ENCODE measurements at regions not wholly inside any gene's neighbourhood (a gene's known extent, or its start where the extent isn't known, plus 50 kb on each side); places are given as distances from the start of the nearest gene placed in this dataset.

DNA sequence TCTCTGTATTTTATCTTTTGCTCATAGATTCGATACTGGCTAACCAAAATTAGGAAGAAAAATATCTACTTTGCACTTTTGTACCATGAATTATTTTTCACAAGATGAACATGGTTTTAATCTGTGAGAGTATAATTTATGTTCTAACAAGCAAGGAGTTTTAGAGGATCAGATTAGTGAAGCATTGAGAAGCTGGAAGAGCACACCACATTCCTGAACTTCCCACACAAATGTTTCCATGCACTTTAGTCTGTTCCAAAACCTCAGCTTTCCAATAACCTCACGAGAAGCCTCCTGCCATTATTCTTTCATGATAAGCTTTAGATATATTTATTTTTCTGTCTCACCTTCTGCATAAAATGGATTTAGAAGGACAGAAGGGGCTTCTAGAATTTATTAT is 98.7 kb upstream of the MPDZ start:
- Histone ChIP-seq H3K4me1 (no peaks in the 10 kb centered on the region), H3K4me3 (no peak overlapping the region), H3K4me2 (no peak overlapping the region), H3K9me3 (no peaks in the 10 kb centered on the region), H3K27ac (no peak overlapping the region)
- CTCF ChIA-PET = interaction anchor here (0.6 to 1.6 kb wide), 3 partner anchors 14 to 975 kb away, joined by 3 to 4 read pairs (median 3); no protein-coding TSS in a partner anchor
- no peak for ATAC-seq
- FAIRE-seq = no peak
- POLR2A ChIA-PET = no interaction called here
- WGBS (ENCODE audit: missing lambda C conversion rate) = 6% methylated on average over 2 of the region's 2 CpGs
- no peak for TF ChIP-seq ZNF302 (CRISPR knock-in tag; IDR thresholded peaks at IDR 0.05)
- TF ChIP-seq HOXA7 (CRISPR knock-in tag; IDR thresholded peaks at IDR 0.05) = no peak
- TF ChIP-seq HOXB5 (CRISPR knock-in tag; IDR thresholded peaks at IDR 0.05) = no peak
- no peak for TF ChIP-seq MAX (IDR thresholded peaks at IDR 0.05)
- no peak for TF ChIP-seq E2F6 (IDR thresholded peaks at IDR 0.05; ENCODE audit: borderline replicate concordance, low read depth)
- TF ChIP-seq HDAC2 (IDR thresholded peaks at IDR 0.05) = no peak
- TF ChIP-seq EP300 (IDR thresholded peaks at IDR 0.05) = no peak
- no peak for DNase-seq (ENCODE audit: low read depth in 1 of 2, low spot score in 1 of 2)

DNA sequence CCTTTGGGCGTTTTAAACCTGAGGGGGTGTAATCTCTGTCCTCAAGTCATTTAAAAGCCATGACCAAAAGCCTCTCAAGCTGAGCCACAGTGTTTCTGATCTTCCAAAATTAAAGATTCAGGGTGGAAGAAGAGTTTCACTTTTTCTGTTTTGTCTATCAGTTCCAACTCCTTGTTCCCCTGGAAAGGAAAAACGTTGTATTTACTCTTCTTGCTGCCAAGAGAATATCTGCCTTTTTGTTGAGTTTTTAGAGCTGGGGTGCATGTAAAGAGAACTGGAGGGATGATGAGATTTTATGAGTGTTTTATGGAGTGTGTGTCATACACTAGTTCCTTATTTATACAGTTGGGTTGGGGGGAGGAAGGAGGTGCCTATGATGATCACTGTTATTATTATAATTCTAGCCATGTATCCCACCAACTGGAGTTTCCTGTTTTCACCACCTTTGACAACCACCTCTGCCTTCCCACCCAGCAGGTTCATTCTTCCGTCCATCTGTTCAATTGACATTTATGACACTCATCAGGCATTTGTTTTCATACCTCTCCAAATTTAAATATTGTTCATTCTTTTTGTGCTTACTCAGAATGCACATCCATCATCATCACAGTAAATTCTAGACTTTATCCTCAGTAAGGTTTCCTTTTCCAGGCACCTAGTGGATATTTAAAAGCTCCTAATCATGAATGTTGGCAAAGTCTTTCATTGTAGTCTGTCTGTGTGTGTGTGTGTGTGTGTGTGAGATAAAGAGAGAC is 97.9 kb upstream of the MPDZ start:
- no peaks in the 10 kb centered on the region for H3K9me3 ChIP-seq
- TF ChIP-seq NPAS2 (CRISPR knock-in tag; IDR thresholded peaks at IDR 0.05; ENCODE audit: borderline replicate concordance) (no peak), RCOR1 (IDR thresholded peaks at IDR 0.05; ENCODE audit: low read depth, low read length) (no peak), BHLHE40 (IDR thresholded peaks at IDR 0.05; ENCODE audit: low read depth, low read length) (no peak), PHF8 (IDR thresholded peaks at IDR 0.05; ENCODE audit: borderline replicate concordance, low read depth) (no peak), HMGXB4 (CRISPR knock-in tag; IDR thresholded peaks at IDR 0.05; ENCODE audit: borderline replicate concordance) (no peak), PBX3 (IDR thresholded peaks at IDR 0.05) (no peak), SMC3 (IDR thresholded peaks at IDR 0.05) (no peak), EHF (CRISPR knock-in tag; IDR thresholded peaks at IDR 0.05) (no peak), HOXB13 (CRISPR knock-in tag; IDR thresholded peaks at IDR 0.05; ENCODE audit: low read depth) (no peak)
- TF ChIP-seq, protein P1, sequence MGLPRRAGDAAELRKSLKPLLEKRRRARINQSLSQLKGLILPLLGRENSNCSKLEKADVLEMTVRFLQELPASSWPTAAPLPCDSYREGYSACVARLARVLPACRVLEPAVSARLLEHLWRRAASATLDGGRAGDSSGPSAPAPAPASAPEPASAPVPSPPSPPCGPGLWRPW (IDR thresholded peaks at IDR 0.05) = no peak
- TF ChIP-seq, protein P2, sequence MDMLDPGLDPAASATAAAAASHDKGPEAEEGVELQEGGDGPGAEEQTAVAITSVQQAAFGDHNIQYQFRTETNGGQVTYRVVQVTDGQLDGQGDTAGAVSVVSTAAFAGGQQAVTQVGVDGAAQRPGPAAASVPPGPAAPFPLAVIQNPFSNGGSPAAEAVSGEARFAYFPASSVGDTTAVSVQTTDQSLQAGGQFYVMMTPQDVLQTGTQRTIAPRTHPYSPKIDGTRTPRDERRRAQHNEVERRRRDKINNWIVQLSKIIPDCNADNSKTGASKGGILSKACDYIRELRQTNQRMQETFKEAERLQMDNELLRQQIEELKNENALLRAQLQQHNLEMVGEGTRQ (IDR thresholded peaks at IDR 0.05) = no peak
- DNase-seq (ENCODE audit: low read depth in 1 of 2, low spot score in 1 of 2) (no peak), ATAC-seq (no peak), FAIRE-seq (no peak)
- 5% methylated on average over 3 of the region's 3 CpGs for WGBS (ENCODE audit: missing lambda C conversion rate)
- ChIA-PET CTCF (interaction anchor here (0.6 to 1.1 kb wide), 2 partner anchors 14 to 23 kb away, joined by 3 read pairs; no protein-coding TSS in a partner anchor), POLR2A (no interaction called here)
- H3K4me2 ChIP-seq = no peak overlapping the region
- H3K4me3 ChIP-seq = no peak overlapping the region
- no peaks in the 10 kb centered on the region for H3K4me1 ChIP-seq
- H3K27ac ChIP-seq = no peak overlapping the region

DNA sequence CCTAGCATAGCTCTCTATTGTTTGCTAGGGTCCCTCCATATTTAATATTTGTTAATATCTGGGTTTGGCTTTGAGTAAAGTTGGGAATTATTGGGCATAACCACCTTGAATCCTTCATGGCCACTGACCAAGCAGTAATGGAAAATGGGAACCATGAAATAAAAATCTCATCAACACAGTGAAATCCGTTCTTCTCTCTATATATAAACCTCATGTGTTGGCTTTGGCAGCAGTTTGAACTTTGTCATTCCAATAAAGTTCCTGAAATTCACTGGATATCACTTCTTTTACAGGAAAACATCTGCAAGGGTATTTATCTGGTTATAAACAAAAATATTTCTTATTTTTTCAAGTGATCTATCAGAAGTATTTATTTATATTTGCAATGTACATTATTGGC is 93.0 kb upstream of the MPDZ start:
- Histone ChIP-seq H3K9me3 (no peaks in the 10 kb centered on the region), H3K4me2 (no peak overlapping the region), H3K4me1 (no peaks in the 10 kb centered on the region), H3K4me3 (no peak overlapping the region), H3K27ac (no peak overlapping the region)
- FAIRE-seq (no peak), DNase-seq (ENCODE audit: low read depth in 1 of 2, low spot score in 1 of 2) (no peak), ATAC-seq (no peak)
- no peak for TF ChIP-seq SMC3 (IDR thresholded peaks at IDR 0.05)
- TF ChIP-seq, protein P3, sequence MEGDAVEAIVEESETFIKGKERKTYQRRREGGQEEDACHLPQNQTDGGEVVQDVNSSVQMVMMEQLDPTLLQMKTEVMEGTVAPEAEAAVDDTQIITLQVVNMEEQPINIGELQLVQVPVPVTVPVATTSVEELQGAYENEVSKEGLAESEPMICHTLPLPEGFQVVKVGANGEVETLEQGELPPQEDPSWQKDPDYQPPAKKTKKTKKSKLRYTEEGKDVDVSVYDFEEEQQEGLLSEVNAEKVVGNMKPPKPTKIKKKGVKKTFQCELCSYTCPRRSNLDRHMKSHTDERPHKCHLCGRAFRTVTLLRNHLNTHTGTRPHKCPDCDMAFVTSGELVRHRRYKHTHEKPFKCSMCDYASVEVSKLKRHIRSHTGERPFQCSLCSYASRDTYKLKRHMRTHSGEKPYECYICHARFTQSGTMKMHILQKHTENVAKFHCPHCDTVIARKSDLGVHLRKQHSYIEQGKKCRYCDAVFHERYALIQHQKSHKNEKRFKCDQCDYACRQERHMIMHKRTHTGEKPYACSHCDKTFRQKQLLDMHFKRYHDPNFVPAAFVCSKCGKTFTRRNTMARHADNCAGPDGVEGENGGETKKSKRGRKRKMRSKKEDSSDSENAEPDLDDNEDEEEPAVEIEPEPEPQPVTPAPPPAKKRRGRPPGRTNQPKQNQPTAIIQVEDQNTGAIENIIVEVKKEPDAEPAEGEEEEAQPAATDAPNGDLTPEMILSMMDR (IDR thresholded peaks at IDR 0.05) = no peak
- CTCF ChIA-PET = no interaction called here
- POLR2A ChIA-PET = no interaction called here
- WGBS (ENCODE audit: missing lambda C conversion rate) = 0% methylated on average over 1 of the region's 1 CpG

Measured in A549 (cell line).